ENCODE measurements at regions not wholly inside any gene's neighbourhood (a gene's known extent, or its start where the extent isn't known, plus 50 kb on each side); places are given as distances from the start of the nearest gene placed in this dataset.

DNA sequence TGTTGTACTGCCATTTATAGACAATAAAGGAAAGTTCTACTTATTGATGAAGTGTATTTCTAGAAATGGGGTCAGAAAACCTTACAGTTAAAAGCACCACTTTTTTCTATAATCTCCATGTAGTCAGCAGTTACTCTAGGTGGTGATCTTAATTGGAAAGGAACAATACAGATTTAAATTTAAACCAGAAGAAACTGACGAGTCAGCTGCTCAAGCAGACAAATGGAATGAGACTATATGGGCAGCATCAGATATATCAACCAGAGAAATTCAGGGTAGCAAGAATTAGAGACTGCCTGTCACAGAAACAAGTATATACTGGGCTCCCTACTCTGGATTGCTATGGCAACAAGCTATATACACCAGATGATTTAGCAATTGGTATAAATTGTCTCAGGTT is 99.6 kb upstream of the SCG2 start:
- Histone ChIP-seq H3K4me3 (ENCODE audit: low read length) (no peak overlapping the region), H3K9me3 (replicated peaks; ENCODE audit: control insufficient read depth, low read depth, low read length) (no peaks in the 10 kb centered on the region), H3K27me3 (ENCODE audit: control insufficient read depth, insufficient read depth, low read length) (no peaks in the 10 kb centered on the region), H3K36me3 (ENCODE audit: control insufficient read depth, insufficient read depth, low read length) (no peaks in the 10 kb centered on the region), H3K27ac (ENCODE audit: low read length) (no peak overlapping the region), H3K4me1 (ENCODE audit: control insufficient read depth, insufficient read depth, low read length) (no peaks in the 10 kb centered on the region)
- no CpG with 5 or more reads among the region's 1 CpG for WGBS (ENCODE audit: insufficient coverage)
- no peak for DNase-seq

DNA sequence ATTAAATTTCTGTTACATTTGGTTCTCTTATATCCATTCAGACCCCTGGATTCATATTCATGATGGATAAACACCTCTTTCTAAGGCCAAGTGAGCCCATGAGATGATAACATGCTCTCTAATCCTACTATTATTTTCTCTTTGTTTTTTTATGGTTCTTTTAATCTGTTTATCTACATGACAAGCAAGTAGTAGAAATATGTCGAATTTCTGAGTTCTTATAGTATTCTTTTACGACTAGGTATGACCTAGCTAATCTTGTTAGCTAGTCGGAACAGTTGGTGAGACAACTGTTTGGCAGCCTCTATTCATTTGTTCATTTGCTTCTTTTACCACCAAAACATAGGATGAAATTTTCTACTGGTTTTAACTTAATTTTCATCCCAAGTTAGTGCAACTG is 98.1 kb upstream of the SCG2 start:
- H3K4me1 ChIP-seq (ENCODE audit: control insufficient read depth, insufficient read depth, low read length), result no peaks in the 10 kb centered on the region
- H3K27ac ChIP-seq (ENCODE audit: low read length), result no peak overlapping the region
- no peak overlapping the region for H3K4me3 ChIP-seq (ENCODE audit: low read length)
- no peaks in the 10 kb centered on the region for H3K36me3 ChIP-seq (ENCODE audit: control insufficient read depth, insufficient read depth, low read length)
- no CpG with 5 or more reads among the region's 3 CpGs for WGBS (ENCODE audit: insufficient coverage)
- DNase-seq, result no peak
- H3K9me3 ChIP-seq (replicated peaks; ENCODE audit: control insufficient read depth, low read depth, low read length), result no peaks in the 10 kb centered on the region
- no peaks in the 10 kb centered on the region for H3K27me3 ChIP-seq (ENCODE audit: control insufficient read depth, insufficient read depth, low read length)

DNA sequence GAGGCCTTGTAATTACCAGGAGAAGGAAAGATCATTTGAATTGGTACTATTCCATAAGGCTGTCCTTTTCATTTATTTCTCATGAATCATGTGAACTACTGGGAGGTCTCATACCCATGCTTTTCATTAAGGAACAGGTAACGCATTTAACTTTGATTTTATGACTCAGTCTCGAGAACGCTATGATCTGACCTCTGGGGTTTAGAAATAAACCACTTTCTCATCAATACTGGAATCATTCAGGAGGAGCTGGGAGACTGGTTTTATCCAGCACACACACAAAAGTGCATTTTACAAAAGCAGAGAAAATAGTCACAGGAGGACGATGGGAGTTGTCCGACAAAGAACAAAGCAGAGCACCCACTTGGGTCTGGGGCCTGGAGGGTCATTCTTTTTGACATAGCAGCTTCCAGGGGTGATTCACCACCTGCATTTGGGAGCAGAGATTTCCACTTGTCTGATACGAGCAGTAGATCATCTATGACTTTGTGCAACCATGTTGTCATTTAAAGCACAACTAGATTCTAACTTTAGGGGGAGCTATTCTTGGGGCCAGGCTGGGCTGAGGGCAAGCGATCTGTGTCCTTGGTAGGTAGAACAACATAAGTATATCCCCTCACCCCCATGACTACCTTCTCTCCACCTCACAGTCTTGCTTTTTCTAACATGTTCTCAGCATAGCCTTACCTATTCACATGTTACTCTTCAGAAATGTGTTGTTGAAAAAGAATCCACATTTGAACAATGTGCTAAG is 95.9 kb upstream of the SCG2 start:
- WGBS (ENCODE audit: insufficient coverage), result 75% methylated on average over 2 of the region's 7 CpGs
- no peaks in the 10 kb centered on the region for H3K27me3 ChIP-seq (ENCODE audit: control insufficient read depth, insufficient read depth, low read length)
- no peaks in the 10 kb centered on the region for H3K9me3 ChIP-seq (replicated peaks; ENCODE audit: control insufficient read depth, low read depth, low read length)
- no peaks in the 10 kb centered on the region for H3K4me1 ChIP-seq (ENCODE audit: control insufficient read depth, insufficient read depth, low read length)
- H3K36me3 ChIP-seq (ENCODE audit: control insufficient read depth, insufficient read depth, low read length), result no peaks in the 10 kb centered on the region
- DNase-seq, result no peak
- no peak overlapping the region for H3K4me3 ChIP-seq (ENCODE audit: low read length)
- no peak overlapping the region for H3K27ac ChIP-seq (ENCODE audit: low read length)

- no peaks in the 10 kb centered on the region for H3K9me3 ChIP-seq (replicated peaks; ENCODE audit: control insufficient read depth, low read depth, low read length)
- no peak overlapping the region for H3K4me3 ChIP-seq (ENCODE audit: low read length)
- H3K4me1 ChIP-seq (ENCODE audit: control insufficient read depth, insufficient read depth, low read length), result no peaks in the 10 kb centered on the region
- no peaks in the 10 kb centered on the region for H3K27me3 ChIP-seq (ENCODE audit: control insufficient read depth, insufficient read depth, low read length)
- no peaks in the 10 kb centered on the region for H3K36me3 ChIP-seq (ENCODE audit: control insufficient read depth, insufficient read depth, low read length)
- no peak overlapping the region for H3K27ac ChIP-seq (ENCODE audit: low read length)
- no CpG with 5 or more reads among the region's 2 CpGs for WGBS (ENCODE audit: insufficient coverage)
- DNase-seq, result no peak
Observed at GRCh38 chr2:223697316-223697891, 95.2 kb upstream of the SCG2 start.

DNA sequence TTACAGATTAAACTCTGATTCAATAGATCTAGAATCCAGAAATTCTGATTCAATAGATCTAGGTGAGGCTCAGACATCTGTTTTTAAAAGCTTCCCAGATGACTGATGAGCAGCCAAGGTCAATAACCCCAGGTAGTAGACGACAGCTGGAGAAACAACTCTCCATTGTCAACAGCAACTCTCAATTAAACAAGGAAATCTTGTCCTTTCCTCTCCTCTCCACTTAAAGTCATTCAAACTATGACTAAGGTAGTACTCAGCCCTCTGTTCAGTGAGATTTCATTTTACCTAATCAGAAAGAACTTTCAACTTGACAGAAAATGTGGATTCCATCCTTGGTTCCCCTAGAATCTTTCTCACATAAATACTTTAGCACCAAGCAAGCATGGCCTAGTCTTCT is 94.6 kb upstream of the SCG2 start:
- no CpG with 5 or more reads among the region's 1 CpG for WGBS (ENCODE audit: insufficient coverage)
- no peaks in the 10 kb centered on the region for H3K9me3 ChIP-seq (replicated peaks; ENCODE audit: control insufficient read depth, low read depth, low read length)
- no peaks in the 10 kb centered on the region for H3K4me1 ChIP-seq (ENCODE audit: control insufficient read depth, insufficient read depth, low read length)
- H3K27ac ChIP-seq (ENCODE audit: low read length), result no peak overlapping the region
- no peaks in the 10 kb centered on the region for H3K27me3 ChIP-seq (ENCODE audit: control insufficient read depth, insufficient read depth, low read length)
- no peaks in the 10 kb centered on the region for H3K36me3 ChIP-seq (ENCODE audit: control insufficient read depth, insufficient read depth, low read length)
- no peak for DNase-seq
- H3K4me3 ChIP-seq (ENCODE audit: low read length), result no peak overlapping the region

DNA sequence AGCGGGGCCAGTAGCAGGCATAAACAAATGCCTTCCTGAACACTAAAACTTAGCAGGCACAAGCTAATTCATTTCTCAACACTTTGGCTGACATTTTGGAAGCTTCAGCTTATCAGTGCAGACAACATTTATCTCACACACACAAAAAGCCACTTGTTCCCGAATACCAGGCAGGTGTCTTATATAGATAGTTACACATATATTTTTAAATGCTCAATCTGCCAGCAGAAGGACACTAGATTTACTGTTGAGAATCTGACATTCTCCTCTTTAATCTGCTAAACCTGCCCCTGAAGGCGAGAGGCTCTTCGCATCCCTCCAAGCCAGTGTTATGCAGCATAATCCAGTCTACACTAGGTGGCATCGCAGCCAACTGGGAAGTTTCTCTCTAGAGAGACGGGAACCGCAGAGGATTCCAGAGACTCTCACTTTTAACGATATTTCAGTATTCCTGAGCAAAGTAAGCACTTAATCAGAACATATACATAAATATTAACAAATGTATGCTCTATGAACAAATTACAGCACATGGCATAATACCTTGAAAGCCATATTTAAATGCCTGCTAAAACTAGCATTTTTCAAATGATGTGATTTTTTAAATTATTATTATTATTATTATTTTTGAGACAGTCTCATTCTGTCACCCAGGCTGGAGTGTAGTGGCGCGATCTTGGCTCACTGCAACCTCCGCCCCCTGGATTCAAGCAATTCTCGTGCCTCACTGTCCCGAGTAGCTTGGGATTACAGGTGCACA is 90.2 kb upstream of the SCG2 start:
- peak; percentile 25 for DNase-seq
- WGBS (ENCODE audit: insufficient coverage), result 60% methylated on average over 6 of the region's 13 CpGs

DNA sequence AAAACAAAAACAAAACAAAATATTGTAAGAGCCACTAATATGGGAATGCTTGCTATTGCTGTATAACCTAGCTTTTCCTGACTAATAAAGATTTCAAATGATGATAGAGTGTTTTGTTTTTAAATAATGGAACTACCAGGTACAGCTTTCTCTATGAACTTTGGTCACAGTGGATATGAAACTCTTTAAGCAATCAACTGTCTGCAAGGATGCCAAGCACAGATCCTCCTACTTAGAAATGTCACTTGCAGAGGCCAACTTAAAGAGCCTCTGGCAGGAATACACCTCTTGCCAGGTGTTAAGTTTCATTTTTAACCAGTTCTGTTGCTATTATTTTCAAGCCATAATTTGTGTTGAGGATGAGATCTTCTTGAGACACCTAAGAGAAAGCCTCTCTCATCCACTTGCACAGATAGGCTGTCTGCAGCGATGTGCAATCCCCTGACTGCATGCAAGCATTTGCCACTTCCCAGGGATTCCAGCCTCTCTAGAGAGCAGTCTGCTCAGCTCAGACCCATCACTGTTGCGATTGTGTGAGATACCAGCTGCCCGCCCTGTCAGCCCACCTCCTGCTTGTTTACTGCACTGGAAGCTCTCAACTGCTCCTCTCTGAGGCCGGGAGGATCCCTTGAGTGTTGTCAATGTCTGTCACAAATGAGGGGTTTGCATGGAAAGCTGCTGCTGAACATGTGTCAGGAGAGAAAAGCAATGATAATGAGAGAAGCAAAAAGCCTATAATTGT is 86.1 kb upstream of the SCG2 start:
- Histone ChIP-seq H3K27ac (ENCODE audit: low read length) (no peak overlapping the region), H3K4me1 (ENCODE audit: control insufficient read depth, insufficient read depth, low read length) (no peaks in the 10 kb centered on the region), H3K9me3 (replicated peaks; ENCODE audit: control insufficient read depth, low read depth, low read length) (no peaks in the 10 kb centered on the region), H3K27me3 (ENCODE audit: control insufficient read depth, insufficient read depth, low read length) (no peaks in the 10 kb centered on the region), H3K4me3 (ENCODE audit: low read length) (no peak overlapping the region), H3K36me3 (ENCODE audit: control insufficient read depth, insufficient read depth, low read length) (no peaks in the 10 kb centered on the region)
- WGBS (ENCODE audit: insufficient coverage), result 19% methylated on average over 4 of the region's 4 CpGs
- DNase-seq, result no peak

More for the DNA sequence above, 90.2 kb upstream of the SCG2 start:
- Histone ChIP-seq H3K4me1 (ENCODE audit: control insufficient read depth, insufficient read depth, low read length) (no peaks in the 10 kb centered on the region), H3K27ac (ENCODE audit: low read length) (no peak overlapping the region), H3K9me3 (replicated peaks; ENCODE audit: control insufficient read depth, low read depth, low read length) (no peaks in the 10 kb centered on the region), H3K4me3 (ENCODE audit: low read length) (no peak overlapping the region), H3K27me3 (ENCODE audit: control insufficient read depth, insufficient read depth, low read length) (no peaks in the 10 kb centered on the region), H3K36me3 (ENCODE audit: control insufficient read depth, insufficient read depth, low read length) (no peaks in the 10 kb centered on the region)

GRCh38 chr2:223681125-223681524 is 79.0 kb upstream of the SCG2 start:
- H3K27me3 ChIP-seq (ENCODE audit: control insufficient read depth, insufficient read depth, low read length), result no peaks in the 10 kb centered on the region
- WGBS (ENCODE audit: insufficient coverage), result no CpG with 5 or more reads among the region's 3 CpGs
- H3K4me1 ChIP-seq (ENCODE audit: control insufficient read depth, insufficient read depth, low read length), result no peaks in the 10 kb centered on the region
- H3K36me3 ChIP-seq (ENCODE audit: control insufficient read depth, insufficient read depth, low read length), result no peaks in the 10 kb centered on the region
- no peaks in the 10 kb centered on the region for H3K9me3 ChIP-seq (replicated peaks; ENCODE audit: control insufficient read depth, low read depth, low read length)
- H3K4me3 ChIP-seq (ENCODE audit: low read length), result no peak overlapping the region
- no peak for DNase-seq
- H3K27ac ChIP-seq (ENCODE audit: low read length), result no peak overlapping the region

DNA sequence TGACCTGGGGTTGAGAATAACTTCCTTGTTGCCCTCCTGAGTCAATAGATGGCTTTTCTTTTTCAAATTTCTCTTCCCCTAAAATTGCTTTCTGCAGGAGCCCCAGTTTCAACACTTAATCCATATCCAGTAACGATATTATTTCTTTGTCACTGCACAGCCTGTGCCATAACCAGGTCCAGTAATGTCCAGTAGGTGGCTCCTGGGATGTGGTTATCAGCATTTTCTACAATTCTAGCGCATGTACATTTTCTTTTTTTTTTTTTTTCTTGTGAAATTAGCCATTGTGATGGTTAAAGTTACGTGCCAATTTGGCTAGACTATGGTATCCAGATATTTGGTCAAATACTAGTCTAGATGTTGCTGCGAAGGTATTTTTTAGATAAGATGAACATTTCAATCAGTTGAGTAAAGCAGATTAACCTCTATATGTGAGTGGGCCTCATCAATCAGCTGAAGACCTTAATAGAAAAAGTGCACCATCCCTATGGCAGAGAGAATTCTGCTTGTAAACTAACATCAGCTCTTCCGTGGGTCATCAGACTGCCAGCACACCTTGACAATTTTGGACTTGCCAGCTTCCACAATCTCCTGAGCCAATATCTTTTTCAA is 72.9 kb upstream of the SCG2 start:
- no peaks in the 10 kb centered on the region for H3K36me3 ChIP-seq (ENCODE audit: control insufficient read depth, insufficient read depth, low read length)
- no peak overlapping the region for H3K4me3 ChIP-seq (ENCODE audit: low read length)
- H3K27me3 ChIP-seq (ENCODE audit: control insufficient read depth, insufficient read depth, low read length), result no peaks in the 10 kb centered on the region
- H3K9me3 ChIP-seq (replicated peaks; ENCODE audit: control insufficient read depth, low read depth, low read length), result no peaks in the 10 kb centered on the region
- no CpG with 5 or more reads among the region's 5 CpGs for WGBS (ENCODE audit: insufficient coverage)
- peak; percentile 22 for DNase-seq
- H3K4me1 ChIP-seq (ENCODE audit: control insufficient read depth, insufficient read depth, low read length), result no peaks in the 10 kb centered on the region
- no peak overlapping the region for H3K27ac ChIP-seq (ENCODE audit: low read length)

Data from muscle of leg (tissue), 3 donors.